AG04450 (cell line): ENCODE measurements at regions not wholly inside any gene's neighbourhood (a gene's known extent, or its start where the extent isn't known, plus 50 kb on each side); places are given as distances from the start of the nearest gene placed in this dataset.

Source experiments
- CTCF ChIA-PET: fragments of 300-600, 350-600 bp; formaldehyde crosslinking; extraction: SDS; loops from one replicate; lab custom pipeline; 2022; ENCODE audit warnings: antibody characterized with exemption, inconsistent platforms; lab: Charles Lee
- POLR2A ChIA-PET: fragments of 350-600 bp; formaldehyde crosslinking; extraction: SDS; loops from one replicate; lab custom pipeline; 2021; ENCODE audit warnings: antibody characterized with exemption, inconsistent platforms; lab: Yijun Ruan, JAX
- DNase-seq: peaks from one replicate; pipeline ENCODE4 v3.0.0-alpha.2; 2011; ENCODE audit warnings: low read depth, low spot score
- H3K27ac ChIP-seq: one replicate; pipeline ENCODE4 v1.5.1; 2012; ENCODE audit warnings: low read depth, low read length, control low read depth
- H3K27me3 ChIP-seq: one replicate; pipeline ENCODE4 v1.6.0; 2012; ENCODE audit warnings: low read length; ENCODE audit not compliant: control insufficient read depth, insufficient read depth
- H3K4me3 ChIP-seq: 2 replicates; pipeline ENCODE4 v1.5.1; 2011; ENCODE audit warnings: mild to moderate bottlenecking, low read depth, low read length, control low read depth
- H3K9me3 ChIP-seq: 2 replicates; pipeline ENCODE4 v1.5.1; 2012; ENCODE audit warnings: low read length; ENCODE audit not compliant: control insufficient read depth, insufficient read depth
- TF ChIP-seq, protein P1 (sequence below): IDR thresholded peaks from 2 replicates; pipeline ENCODE4 v1.5.1; 2011; ENCODE audit warnings: low read depth, low read length, control low read depth, inconsistent platforms

DNA sequence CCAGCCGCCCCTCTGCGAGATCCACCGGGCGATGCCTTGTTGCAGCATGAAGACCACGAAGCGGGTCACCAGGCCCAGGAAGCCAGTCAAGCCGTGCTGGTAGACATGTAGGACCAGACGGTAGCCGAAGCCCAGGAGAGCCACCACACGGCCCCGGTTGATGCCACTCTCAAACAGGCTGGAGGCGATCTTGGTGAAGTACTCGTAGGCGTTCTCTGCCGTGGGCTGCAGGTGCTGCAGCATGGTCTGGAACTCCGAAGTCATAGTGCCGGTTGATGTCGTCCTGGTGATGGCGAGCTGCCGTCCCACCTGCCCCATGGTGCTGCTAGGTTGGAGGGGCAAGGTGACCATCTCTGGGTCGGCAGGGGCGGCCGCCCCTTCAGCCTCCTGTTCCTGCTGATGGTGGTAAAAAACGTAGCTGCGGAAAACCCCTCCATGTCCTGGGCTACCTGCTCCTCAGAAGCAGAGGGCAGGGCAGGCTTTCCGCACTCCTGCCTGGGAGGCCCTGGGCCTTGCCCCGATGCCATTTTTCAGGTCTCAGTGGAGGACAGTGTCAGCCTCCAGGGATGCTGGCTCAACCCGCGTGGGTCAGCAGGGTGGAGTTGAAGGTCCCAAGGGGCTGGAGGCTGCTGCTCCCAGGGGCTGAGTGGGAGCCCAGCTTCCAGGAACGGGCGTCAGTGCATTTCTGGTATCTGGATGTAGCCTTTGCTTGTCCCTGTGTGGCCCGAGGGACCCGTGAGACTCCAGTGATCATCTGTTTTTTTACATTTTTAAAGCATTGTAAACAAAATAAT is 98.7 kb downstream of the ADAMTS15 start:
- ChIA-PET CTCF (no interaction called here), POLR2A (no interaction called here)
- H3K27me3 ChIP-seq = peaks cover 2% of the 10 kb centered on the region
- H3K9me3 ChIP-seq = peaks cover 2% of the 10 kb centered on the region
- DNase-seq = no peak
- H3K27ac ChIP-seq = no peak overlapping the region
- no peak overlapping the region for H3K4me3 ChIP-seq
- TF ChIP-seq, protein P1, sequence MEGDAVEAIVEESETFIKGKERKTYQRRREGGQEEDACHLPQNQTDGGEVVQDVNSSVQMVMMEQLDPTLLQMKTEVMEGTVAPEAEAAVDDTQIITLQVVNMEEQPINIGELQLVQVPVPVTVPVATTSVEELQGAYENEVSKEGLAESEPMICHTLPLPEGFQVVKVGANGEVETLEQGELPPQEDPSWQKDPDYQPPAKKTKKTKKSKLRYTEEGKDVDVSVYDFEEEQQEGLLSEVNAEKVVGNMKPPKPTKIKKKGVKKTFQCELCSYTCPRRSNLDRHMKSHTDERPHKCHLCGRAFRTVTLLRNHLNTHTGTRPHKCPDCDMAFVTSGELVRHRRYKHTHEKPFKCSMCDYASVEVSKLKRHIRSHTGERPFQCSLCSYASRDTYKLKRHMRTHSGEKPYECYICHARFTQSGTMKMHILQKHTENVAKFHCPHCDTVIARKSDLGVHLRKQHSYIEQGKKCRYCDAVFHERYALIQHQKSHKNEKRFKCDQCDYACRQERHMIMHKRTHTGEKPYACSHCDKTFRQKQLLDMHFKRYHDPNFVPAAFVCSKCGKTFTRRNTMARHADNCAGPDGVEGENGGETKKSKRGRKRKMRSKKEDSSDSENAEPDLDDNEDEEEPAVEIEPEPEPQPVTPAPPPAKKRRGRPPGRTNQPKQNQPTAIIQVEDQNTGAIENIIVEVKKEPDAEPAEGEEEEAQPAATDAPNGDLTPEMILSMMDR = no peak

DNA sequence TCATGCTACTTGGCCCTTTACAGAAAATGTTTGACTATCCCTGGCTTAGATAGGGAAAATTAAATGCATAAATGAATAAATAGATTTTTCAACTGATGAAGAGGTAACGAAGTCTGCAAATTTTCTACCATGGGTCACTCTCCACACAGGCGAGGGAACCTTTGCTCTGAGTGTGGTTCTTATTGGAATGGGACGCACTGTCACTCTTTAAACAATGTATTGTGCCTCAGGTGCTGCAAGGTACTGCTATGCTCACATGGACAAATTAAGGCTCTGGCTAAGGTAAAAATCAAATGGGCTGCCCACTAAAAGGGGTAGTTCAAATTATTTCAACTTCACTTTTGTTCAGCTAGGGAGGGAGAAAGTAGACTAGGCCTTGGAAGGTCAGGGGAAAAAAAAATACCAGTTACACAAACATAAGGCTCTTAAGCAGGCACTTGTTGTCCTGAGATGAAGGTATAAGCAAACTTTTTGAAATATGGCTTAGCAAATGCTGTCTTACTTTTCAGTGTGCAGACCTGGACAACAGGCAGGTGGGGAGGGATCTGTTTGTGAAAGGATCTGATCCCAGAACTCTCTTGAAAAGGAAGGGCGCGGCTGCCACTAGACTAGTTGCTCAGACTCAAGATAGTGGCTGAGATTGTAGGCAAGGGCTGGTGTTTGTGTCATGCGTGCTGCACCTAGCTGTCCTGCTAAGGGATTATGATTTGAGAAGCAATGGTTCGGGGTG is 99.5 kb downstream of the ADAMTS15 start:
- CTCF ChIA-PET = no interaction called here
- Histone ChIP-seq H3K27ac (no peak overlapping the region), H3K4me3 (no peak overlapping the region), H3K9me3 (peaks cover 2% of the 10 kb centered on the region), H3K27me3 (no peaks in the 10 kb centered on the region)
- DNase-seq = no peak
- POLR2A ChIA-PET = interaction anchor here (0.6 kb wide), 1 partner anchor 164 kb away, joined by 3 read pairs; no protein-coding TSS in a partner anchor
- TF ChIP-seq, protein P1 = no peak

DNA sequence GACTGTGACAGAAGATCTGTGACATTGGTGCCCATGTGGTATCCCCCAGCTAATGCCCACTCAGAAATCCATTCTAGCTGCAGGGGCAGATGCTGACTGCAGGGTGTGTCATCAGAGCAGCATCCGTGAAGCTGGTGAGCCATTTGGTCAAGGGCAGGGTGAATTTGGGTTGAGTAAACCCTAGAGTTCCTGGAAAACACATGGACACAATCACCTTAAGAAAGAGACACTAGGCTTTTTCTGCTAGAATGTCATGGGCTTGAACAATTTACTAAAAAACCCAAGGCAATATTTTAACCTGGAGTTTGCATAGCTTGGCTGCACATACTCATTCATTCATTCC is 100.0 kb downstream of the ADAMTS15 start:
- ChIA-PET POLR2A (interaction anchor here (0.6 kb wide), 1 partner anchor 164 kb away, joined by 3 read pairs; no protein-coding TSS in a partner anchor), CTCF (no interaction called here)
- DNase-seq = no peak
- Histone ChIP-seq H3K9me3 (no peaks in the 10 kb centered on the region; the same call in 1 of the 2 replicates), H3K4me3 (no peak overlapping the region), H3K27me3 (no peaks in the 10 kb centered on the region), H3K27ac (no peak overlapping the region)
- TF ChIP-seq, protein P1 = no peak

DNA sequence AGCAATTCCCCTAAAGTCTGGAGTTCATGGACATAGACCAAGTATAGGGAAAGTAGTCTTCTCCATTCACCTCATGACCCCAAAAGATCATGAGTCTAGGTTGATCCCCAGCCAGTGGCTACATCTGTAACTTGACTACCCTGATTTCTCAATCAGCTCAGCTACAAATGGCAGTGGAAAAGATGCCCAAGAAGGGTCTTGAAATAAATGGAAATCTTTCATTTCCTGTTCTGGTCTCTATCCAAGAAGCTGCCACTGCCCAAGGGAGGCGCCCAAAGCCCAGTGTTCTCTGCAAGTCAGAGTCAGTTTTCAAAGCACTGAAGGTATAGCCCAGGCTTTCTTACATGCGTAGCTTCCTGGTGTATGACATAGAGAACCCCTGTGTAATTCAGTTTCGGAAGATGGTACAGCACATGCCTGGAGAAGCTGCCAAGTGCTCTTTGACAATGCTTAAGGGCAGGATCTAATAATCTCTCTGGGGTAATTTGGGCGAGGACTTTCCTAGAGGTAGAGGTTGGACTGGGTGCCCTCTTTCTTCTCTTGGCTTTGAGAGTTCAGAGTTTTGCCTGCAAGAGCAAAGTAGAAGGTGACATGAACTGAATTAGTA is 101.1 kb downstream of the ADAMTS15 start:
- no peak for DNase-seq
- TF ChIP-seq, protein P1 = no peak
- H3K4me3 ChIP-seq = no peak overlapping the region
- H3K27ac ChIP-seq = no peak overlapping the region
- POLR2A ChIA-PET = no interaction called here
- H3K9me3 ChIP-seq = no peaks in the 10 kb centered on the region; the same call in 1 of the 2 replicates
- CTCF ChIA-PET = interaction anchor here (0.6 kb wide), 1 partner anchor 312 kb away, joined by 4 read pairs; no protein-coding TSS in a partner anchor
- no peaks in the 10 kb centered on the region for H3K27me3 ChIP-seq

DNA sequence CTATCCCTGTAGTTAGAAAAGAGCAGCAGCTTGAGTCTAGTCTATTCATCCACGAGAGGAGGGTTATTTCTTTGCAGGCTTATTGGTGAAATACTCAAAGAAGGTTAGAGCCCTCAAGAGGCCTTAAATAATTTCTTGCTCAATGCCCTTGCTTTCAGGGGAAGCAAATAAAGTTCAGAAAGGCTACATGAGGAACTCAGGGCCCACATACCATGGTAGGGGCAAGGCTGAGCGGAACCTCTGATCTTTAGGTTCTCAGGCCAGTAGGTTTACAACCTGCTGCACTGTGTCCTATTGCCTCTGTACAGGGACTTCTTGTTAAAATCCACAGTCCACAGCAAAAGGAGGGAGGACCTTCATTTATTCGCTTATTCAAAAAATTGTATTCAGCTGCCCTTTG is 101.7 kb downstream of the ADAMTS15 start:
- H3K4me3 ChIP-seq = no peak overlapping the region
- TF ChIP-seq, protein P1 = no peak
- H3K27me3 ChIP-seq = no peaks in the 10 kb centered on the region
- ChIA-PET CTCF (interaction anchor here (0.6 kb wide), 1 partner anchor 311 kb away, joined by 4 read pairs; no protein-coding TSS in a partner anchor), POLR2A (no interaction called here)
- no peak overlapping the region for H3K27ac ChIP-seq
- H3K9me3 ChIP-seq = no peaks in the 10 kb centered on the region; the same call in 1 of the 2 replicates
- no peak for DNase-seq
